Lower leg skin (tissue), 4 donors: ENCODE measurements at regions not wholly inside any gene's neighbourhood (a gene's known extent, or its start where the extent isn't known, plus 50 kb on each side); places are given as distances from the start of the nearest gene placed in this dataset.

Source experiments
- DNase-seq, 2 donors: peaks; one replicate each; pipeline ENCODE4 v3.0.0-alpha.2; 2019; ENCODE audit warnings: low spot score in 2 of 2
- H3K4me3 ChIP-seq: fragments of 200-600 bp; sonication (generic); 2 replicates; pipeline ENCODE4 v1.5.1; 2017; ENCODE audit warnings: mild to moderate bottlenecking, low read depth; ENCODE audit not compliant: poor library complexity, severe bottlenecking
- CTCF ChIP-seq, 3 donors: fragments of 450-650 bp; IDR thresholded peaks; one replicate each; pipeline ENCODE4 v1.5.1; 2016; ENCODE audit warnings: antibody characterized with exemption in 3 of 3, mild to moderate bottlenecking in 3 of 3, moderate library complexity in 2 of 3
- POLR2A ChIP-seq, 2 donors: fragments of 450-650 bp; IDR thresholded peaks; one replicate each; pipeline ENCODE4 v1.6.1; 2016 to 2017; ENCODE audit warnings: antibody characterized with exemption in 2 of 2, mild to moderate bottlenecking in 1 of 2, moderate library complexity in 1 of 2
- WGBS, 2 donors: methylation state at CpG; one replicate each; pipeline ENCODE4 v1.1.5; 2018; 5-methylcytosine and 5-hydroxymethylcytosine counted together
- intact Hi-C: fragments of 100-400 bp; cut with DNase I; formaldehyde crosslinking; loops from one replicate; pipeline ENCODE4 v1.15.0; 2023; ENCODE audit warnings: low total_unique reads

DNA sequence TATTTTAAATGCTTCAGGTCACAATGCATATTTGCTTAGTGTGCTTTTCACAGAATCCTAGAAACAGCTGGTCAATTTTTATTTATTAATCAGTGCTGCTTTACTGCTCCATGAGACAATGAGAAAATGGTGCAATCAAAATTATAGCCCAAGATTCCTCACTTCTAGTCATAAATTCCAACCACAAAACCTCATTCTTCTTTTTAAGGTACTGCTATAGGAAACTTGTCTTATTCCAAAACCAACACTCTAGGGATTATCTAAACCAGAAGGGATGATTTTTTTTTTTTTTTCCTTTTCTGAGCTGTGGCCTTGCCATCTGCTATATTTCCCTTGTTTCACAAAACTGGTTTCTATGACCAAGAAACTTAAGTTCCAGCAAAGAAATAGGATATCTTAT is 64.0 kb upstream of the SEMA3A start:
- no peak for DNase-seq
- TF ChIP-seq POLR2A (IDR thresholded peaks at IDR 0.05) (no peak), CTCF (IDR thresholded peaks at IDR 0.05) (no peak)
- intact Hi-C loops: no loop called here
- no peak overlapping the region for H3K4me3 ChIP-seq

DNA sequence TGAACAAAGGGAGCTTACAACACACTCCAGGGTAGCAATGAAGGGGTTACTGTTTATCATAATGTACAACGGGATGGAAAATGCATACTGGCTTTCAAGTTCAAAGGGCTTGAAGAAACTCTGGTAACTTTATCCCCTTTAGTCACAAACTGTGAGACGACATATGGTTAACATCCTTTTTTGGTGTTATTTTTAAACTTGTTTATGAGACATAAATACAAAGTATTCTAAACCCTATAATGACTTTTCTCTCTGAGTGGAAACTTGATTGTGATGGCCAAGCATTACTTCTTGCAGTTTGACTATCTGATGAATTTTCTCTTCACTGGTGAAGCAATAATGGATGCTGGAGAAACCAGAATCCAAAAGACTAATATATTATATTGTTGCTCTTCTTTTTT is 62.0 kb upstream of the SEMA3A start:
- WGBS, 2 donors: 19 to 28% methylated on average over 2 of the region's 2 CpGs
- intact Hi-C loops: no loop called here
- H3K4me3 ChIP-seq: no peak overlapping the region
- no peak for DNase-seq
- no peak for TF ChIP-seq POLR2A (IDR thresholded peaks at IDR 0.05)
- no peak for TF ChIP-seq CTCF (IDR thresholded peaks at IDR 0.05)

DNA sequence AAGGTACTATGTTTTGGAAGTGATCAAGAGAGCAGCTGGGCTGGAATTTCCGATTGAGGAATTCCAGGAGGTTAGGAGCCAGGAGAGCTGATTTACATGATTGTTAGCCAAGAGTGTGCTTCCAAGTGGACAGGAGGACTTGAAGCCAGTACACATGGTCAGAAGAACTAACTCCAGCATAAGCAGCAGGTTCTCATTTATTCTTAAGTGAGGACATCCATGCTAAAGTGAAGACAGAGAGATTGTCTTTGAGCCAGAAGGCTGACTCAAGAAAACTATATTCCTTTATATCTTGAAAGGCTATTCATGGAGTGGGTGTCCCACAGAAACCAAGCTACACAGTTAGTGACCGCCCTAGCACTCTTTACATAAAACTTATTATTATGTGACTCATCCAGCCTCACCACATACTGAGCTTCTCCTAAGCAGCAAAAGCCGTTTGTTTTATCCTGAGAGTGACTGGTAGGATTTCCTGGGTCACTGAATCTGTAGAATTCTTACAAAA is 56.7 kb upstream of the SEMA3A start:
- no peak overlapping the region for H3K4me3 ChIP-seq
- no peak for TF ChIP-seq POLR2A (IDR thresholded peaks at IDR 0.05)
- TF ChIP-seq CTCF (IDR thresholded peaks at IDR 0.05): no peak
- WGBS, 2 donors: 58 to 59% methylated on average over 3 of the region's 3 CpGs
- intact Hi-C loops: no loop called here
- no peak for DNase-seq

DNA sequence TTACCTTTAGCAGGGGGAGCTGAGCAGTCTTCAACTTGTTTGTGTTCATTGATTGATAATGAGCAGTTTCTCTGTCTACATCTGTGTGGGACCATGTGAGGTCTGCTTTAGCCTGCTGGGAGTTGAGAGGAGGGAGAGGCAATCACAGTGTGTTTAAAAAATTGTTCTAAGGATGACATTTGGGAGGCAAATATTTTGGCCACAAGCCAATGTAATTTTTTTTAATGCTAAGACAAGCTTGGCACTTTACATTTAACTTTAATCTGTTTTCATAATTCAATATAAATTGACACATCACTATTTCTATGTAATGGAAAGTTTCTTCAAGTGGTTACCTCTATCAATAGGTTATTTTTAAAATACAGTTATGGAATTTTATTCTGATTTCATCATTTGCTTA is 55.9 kb upstream of the SEMA3A start:
- no peak for DNase-seq
- H3K4me3 ChIP-seq: no peak overlapping the region
- intact Hi-C loops: no loop called here
- no peak for TF ChIP-seq CTCF (IDR thresholded peaks at IDR 0.05)

GRCh38 chr7:84249656-84250055 is 55.1 kb upstream of the SEMA3A start:
- intact Hi-C loops: no loop called here
- TF ChIP-seq POLR2A (IDR thresholded peaks at IDR 0.05) (no peak), CTCF (IDR thresholded peaks at IDR 0.05) (no peak)

DNA sequence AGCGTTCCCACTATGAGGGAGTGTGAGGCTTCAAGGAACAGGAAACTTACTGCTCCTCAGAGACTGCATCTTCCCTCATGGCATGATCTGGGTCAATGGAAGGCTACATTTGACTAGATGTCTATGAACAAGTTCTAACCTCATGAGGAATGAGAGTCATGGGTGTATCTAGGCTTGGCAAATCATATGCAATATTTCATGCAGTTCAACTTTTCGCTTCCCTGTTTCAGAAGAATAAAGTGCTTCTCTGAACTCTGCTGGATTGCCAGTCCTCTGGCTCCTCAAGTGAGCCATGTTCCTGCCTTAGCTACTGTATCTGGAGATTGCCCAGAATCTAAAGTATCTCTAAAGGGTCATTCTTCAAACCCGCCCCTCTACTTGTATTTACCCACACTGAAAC is 54.3 kb upstream of the SEMA3A start:
- no peak for DNase-seq
- TF ChIP-seq CTCF (IDR thresholded peaks at IDR 0.05) (no peak), POLR2A (IDR thresholded peaks at IDR 0.05) (no peak)
- intact Hi-C loops: no loop called here
- H3K4me3 ChIP-seq: no peak overlapping the region
- 63 to 65% methylated on average over 3 of the region's 3 CpGs for WGBS, 2 donors

More at GRCh38 chr7:84249656-84250055, 55.1 kb upstream of the SEMA3A start:
- no peak overlapping the region for H3K4me3 ChIP-seq
- 35 to 45% methylated on average over 1 of the region's 1 CpG for WGBS, 2 donors
- DNase-seq: no peak
